ENCODE measurements at regions not wholly inside any gene's neighbourhood (a gene's known extent, or its start where the extent isn't known, plus 50 kb on each side); places are given as distances from the start of the nearest gene placed in this dataset.

- ATAC-seq (ENCODE audit: insufficient read depth, low FRiP score) (no peak), DNase-seq (no peak)
- Histone ChIP-seq H3K4me3 (no peak overlapping the region), H3K27me3 (ENCODE audit: control insufficient read depth in 3 of 3, insufficient read depth in 3 of 3, low read length in 2 of 3) (no peaks in the 10 kb centered on the region), H3K27ac (ENCODE audit: low read depth in 1 of 2, low read length in 1 of 2) (no peak overlapping the region), H3K4me1 (ENCODE audit: control insufficient read depth in 5 of 5, insufficient read depth in 5 of 5, low read length in 5 of 5) (no peaks in the 10 kb centered on the region), H3K36me3 (ENCODE audit: control insufficient read depth in 4 of 4, insufficient read depth in 4 of 4, low read length in 4 of 4) (no peaks in the 10 kb centered on the region), H3K9me3 (ENCODE audit: control insufficient read depth in 4 of 4, insufficient read depth in 3 of 4, low read length in 3 of 4) (peaks cover 0 to 2% (median 0%) of the 10 kb centered on the region in 4 donors), H3K9ac (ENCODE audit: insufficient read depth in 1 of 2, low read length in 2 of 2) (no peak overlapping the region)
- WGBS, 2 donors, result 37 to 47% methylated on average over 1 of the region's 1 CpG
- TF ChIP-seq, protein P1, sequence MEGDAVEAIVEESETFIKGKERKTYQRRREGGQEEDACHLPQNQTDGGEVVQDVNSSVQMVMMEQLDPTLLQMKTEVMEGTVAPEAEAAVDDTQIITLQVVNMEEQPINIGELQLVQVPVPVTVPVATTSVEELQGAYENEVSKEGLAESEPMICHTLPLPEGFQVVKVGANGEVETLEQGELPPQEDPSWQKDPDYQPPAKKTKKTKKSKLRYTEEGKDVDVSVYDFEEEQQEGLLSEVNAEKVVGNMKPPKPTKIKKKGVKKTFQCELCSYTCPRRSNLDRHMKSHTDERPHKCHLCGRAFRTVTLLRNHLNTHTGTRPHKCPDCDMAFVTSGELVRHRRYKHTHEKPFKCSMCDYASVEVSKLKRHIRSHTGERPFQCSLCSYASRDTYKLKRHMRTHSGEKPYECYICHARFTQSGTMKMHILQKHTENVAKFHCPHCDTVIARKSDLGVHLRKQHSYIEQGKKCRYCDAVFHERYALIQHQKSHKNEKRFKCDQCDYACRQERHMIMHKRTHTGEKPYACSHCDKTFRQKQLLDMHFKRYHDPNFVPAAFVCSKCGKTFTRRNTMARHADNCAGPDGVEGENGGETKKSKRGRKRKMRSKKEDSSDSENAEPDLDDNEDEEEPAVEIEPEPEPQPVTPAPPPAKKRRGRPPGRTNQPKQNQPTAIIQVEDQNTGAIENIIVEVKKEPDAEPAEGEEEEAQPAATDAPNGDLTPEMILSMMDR (IDR thresholded peaks at IDR 0.05; ENCODE audit: control extremely low read depth, extremely low read depth), result no peak
Observed at GRCh38 chr12:58801986-58802385, 118.3 kb downstream of the LRIG3 start.

- H3K4me3 ChIP-seq, result no peak overlapping the region
- TF ChIP-seq, protein P1 (IDR thresholded peaks at IDR 0.05; ENCODE audit: control extremely low read depth, extremely low read depth), result no peak
- no peaks in the 10 kb centered on the region for H3K36me3 ChIP-seq (ENCODE audit: control insufficient read depth in 4 of 4, insufficient read depth in 4 of 4, low read length in 4 of 4)
- no peak overlapping the region for H3K9ac ChIP-seq (ENCODE audit: insufficient read depth in 1 of 2, low read length in 2 of 2)
- peaks cover 0 to 2% (median 0%) of the 10 kb centered on the region in 4 donors for H3K9me3 ChIP-seq (ENCODE audit: control insufficient read depth in 4 of 4, insufficient read depth in 3 of 4, low read length in 3 of 4)
- H3K4me1 ChIP-seq (ENCODE audit: control insufficient read depth in 5 of 5, insufficient read depth in 5 of 5, low read length in 5 of 5), result no peaks in the 10 kb centered on the region
- WGBS, 2 donors, result 65% methylated on average over 2 of the region's 2 CpGs
- peak; percentile 47 for ATAC-seq (ENCODE audit: insufficient read depth, low FRiP score)
- H3K27ac ChIP-seq (ENCODE audit: low read depth in 1 of 2, low read length in 1 of 2), result no peak overlapping the region
- no peaks in the 10 kb centered on the region for H3K27me3 ChIP-seq (ENCODE audit: control insufficient read depth in 3 of 3, insufficient read depth in 3 of 3, low read length in 2 of 3)
- no peak for DNase-seq
Observed at GRCh38 chr12:58803908-58804307, 116.4 kb downstream of the LRIG3 start.

DNA sequence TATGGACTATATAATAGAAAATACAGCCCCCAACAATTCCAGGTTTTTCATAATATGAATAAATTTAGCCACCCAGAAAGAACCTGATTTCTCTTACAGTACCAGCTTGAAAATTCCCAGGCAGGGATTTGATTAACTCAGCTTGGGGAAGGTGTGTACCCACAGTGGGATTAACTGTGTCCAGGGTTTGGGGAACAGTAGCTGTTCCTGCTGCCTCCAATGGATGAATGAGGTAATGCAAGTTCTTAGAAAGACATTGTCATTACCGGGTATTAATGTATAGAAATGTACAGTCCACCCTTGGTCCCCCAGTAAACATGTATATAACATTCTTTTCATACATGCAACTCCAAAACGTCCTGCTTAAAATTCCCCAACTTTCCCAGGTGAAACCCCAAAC, 115.6 kb downstream of the LRIG3 start:
- ATAC-seq (ENCODE audit: insufficient read depth, low FRiP score) (no peak), DNase-seq (no peak)
- no peaks in the 10 kb centered on the region for H3K4me1 ChIP-seq (ENCODE audit: control insufficient read depth in 5 of 5, insufficient read depth in 5 of 5, low read length in 5 of 5)
- H3K4me3 ChIP-seq, result no peak overlapping the region
- no peaks in the 10 kb centered on the region for H3K36me3 ChIP-seq (ENCODE audit: control insufficient read depth in 4 of 4, insufficient read depth in 4 of 4, low read length in 4 of 4)
- no peaks in the 10 kb centered on the region for H3K9me3 ChIP-seq (ENCODE audit: control insufficient read depth in 4 of 4, insufficient read depth in 3 of 4, low read length in 3 of 4)
- TF ChIP-seq, protein P1 (IDR thresholded peaks at IDR 0.05; ENCODE audit: control extremely low read depth, extremely low read depth), result no peak
- no peak overlapping the region for H3K9ac ChIP-seq (ENCODE audit: insufficient read depth in 1 of 2, low read length in 2 of 2)
- 41 to 59% methylated on average over 2 of the region's 2 CpGs for WGBS, 2 donors
- no peaks in the 10 kb centered on the region for H3K27me3 ChIP-seq (ENCODE audit: control insufficient read depth in 3 of 3, insufficient read depth in 3 of 3, low read length in 2 of 3)
- H3K27ac ChIP-seq (ENCODE audit: low read depth in 1 of 2, low read length in 1 of 2), result no peak overlapping the region

DNA sequence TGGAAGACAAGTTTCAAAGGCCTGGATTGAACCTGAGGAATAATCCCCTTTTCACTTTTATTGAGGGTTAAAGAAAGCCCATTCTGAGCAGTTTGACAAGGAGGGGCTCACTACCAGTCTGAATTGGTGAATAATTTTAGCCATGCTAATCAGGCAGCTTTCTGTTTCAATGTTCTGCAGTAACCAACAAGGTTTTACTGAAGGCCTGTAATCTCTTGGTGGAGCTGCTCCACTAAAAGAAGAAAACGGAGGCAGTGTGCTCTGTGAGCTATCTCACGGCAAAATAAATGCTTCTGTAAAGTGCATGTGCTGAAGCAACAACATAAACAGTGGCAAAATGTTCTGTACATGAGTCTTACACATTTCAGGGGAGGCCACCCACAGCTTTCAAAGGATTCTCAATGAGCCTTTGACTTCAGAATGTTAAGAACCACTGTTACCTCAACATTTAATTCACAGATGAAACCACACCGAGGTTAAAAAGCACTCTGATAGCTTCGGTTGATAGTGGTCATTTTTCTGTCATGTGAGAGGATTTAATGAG, 111.2 kb downstream of the LRIG3 start:
- Histone ChIP-seq H3K4me3 (no peak overlapping the region), H3K9me3 (ENCODE audit: control insufficient read depth in 4 of 4, insufficient read depth in 3 of 4, low read length in 3 of 4) (no peaks in the 10 kb centered on the region), H3K9ac (ENCODE audit: insufficient read depth in 1 of 2, low read length in 2 of 2) (no peak overlapping the region), H3K36me3 (ENCODE audit: control insufficient read depth in 4 of 4, insufficient read depth in 4 of 4, low read length in 4 of 4) (no peaks in the 10 kb centered on the region), H3K27ac (ENCODE audit: low read depth in 1 of 2, low read length in 1 of 2) (no peak overlapping the region), H3K4me1 (ENCODE audit: control insufficient read depth in 5 of 5, insufficient read depth in 5 of 5, low read length in 5 of 5) (peaks cover 0 to 3% (median 0%) of the 10 kb centered on the region in 5 donors), H3K27me3 (ENCODE audit: control insufficient read depth in 3 of 3, insufficient read depth in 3 of 3, low read length in 2 of 3) (no peaks in the 10 kb centered on the region)
- DNase-seq, result peak in 2 of 3 donors; percentile 11 to 26
- 58 to 77% methylated on average over 4 of the region's 4 CpGs for WGBS, 2 donors
- no peak for ATAC-seq (ENCODE audit: insufficient read depth, low FRiP score)
- TF ChIP-seq, protein P1 (IDR thresholded peaks at IDR 0.05; ENCODE audit: control extremely low read depth, extremely low read depth), result no peak

Data from lung (tissue), 11 donors.